Stimulated activated CD8-positive, alpha-beta memory T cell treated with anti-CD3 and anti-CD28 coated beads, Interleukin-12 subunit alpha, Interleukin-12 subunit beta, amount 100 ng/mL, for 1 hour (primary cell): ENCODE measurements at regions not wholly inside any gene's neighbourhood (a gene's known extent, or its start where the extent isn't known, plus 50 kb on each side); places are given as distances from the start of the nearest gene placed in this dataset.

ENCODE experiments used
- DNase-seq: peaks from one replicate; pipeline ENCODE4 v3.0.0-alpha.2; 2020; ENCODE audit warnings: low read depth

- no peak for DNase-seq
These were observed 525.4 kb downstream of the CCDC85A start for GRCh38 chr2:56709181-56709580.

DNA sequence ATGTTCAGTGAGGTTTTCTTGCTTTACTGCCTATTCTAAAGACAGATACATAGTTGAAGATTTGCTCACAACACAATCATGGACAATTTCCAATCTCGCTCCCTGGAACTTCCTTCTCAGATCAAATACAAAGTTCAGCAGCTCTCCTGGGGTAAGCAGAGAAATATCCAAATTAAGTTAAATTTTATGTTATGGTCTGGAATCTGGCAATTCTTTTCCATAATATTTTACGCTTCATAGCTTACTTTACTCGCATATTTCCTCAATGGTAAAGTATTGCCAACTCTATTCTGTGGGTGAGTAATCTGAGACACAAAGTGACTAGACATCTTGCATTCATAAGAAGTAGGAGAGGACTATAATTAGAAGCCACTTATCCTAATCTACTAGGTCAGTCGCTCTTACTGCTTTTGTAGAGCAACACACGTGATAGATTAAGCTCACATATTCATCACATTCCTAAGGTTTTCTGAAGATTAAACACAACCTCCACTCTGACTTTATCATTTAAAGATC, 529.4 kb downstream of the CCDC85A start:
- no peak for DNase-seq

- DNase-seq = no peak
These were observed 530.2 kb downstream of the CCDC85A start for GRCh38 chr2:56713978-56714377.

DNA sequence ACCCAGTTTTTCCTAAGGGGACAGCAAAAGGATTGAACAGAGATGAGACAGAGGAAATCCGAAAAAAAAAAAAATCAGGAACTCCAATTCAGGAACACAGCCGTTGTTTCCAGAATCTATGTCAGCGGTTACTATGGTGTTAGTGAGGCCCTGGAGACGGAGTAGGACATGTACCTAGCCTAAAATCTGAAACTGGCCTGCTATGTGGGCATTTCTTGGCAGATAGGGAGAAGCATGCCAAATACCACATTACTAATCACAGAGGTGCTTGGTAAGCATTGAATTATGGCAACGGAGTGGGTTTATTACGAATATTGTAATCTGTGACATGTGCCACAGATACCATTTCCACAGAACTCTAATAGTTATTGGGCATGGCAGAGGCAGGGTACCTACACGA, 530.6 kb downstream of the CCDC85A start:
- no peak for DNase-seq

- DNase-seq = no peak
These were observed 531.9 kb downstream of the CCDC85A start for GRCh38 chr2:56715683-56716082.

DNA sequence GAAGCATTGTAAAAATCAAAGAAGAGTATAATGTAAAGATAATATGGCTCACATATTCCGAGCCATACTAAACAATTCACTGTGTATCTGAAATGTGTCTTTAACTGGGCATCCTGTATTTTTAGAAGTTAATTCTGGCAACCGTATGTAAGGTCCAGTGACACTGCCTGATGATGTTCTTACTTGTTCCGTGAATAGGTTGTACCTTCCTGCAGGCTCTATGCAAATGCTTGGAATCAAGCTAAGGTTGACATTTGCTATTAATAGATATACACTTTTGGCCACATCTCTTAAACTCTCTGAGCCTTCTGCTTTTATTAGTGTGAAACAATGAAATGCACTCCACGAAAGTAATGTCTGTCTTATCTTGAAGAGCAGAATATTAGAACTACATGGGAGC, 534.6 kb downstream of the CCDC85A start:
- no peak for DNase-seq

- DNase-seq = no peak
These were observed 545.4 kb downstream of the CCDC85A start for GRCh38 chr2:56729212-56729611.

DNA sequence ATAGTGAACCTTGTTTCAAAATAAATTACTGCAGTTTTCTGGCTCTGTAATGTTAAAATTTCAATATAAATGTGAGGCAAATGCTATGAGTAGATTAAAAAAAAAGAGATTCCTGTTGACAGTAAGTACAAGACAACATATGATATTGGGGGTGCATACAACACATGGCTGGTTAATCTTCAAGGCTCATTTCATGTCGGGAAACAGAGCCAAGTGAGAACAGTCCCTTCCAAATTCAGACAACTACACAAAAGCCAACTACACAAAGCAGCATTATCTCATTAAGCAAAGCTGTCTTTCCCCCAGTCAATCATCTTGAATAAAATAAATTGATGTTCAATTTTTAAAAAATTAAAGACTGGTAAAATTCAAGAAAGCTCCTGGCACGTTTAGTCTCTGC, 549.2 kb downstream of the CCDC85A start:
- DNase-seq = no peak

DNA sequence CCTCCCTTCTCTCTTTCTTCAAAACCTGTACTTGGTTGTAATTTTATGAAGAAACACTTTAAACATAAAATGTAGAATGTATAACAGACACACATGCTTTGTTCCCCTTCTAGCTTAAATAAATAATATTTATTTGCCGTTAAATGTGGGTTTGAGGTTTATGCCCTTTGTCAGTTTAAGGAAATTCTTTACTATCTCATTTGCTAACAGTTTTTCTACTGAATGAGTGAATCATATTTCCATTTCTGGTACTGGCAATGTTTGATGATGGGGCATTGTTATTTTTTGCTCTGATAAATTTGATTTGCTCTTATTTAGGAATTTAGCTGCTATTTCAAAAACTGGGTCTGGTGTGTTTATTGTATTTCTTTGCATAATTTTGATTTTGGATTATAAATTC, 555.6 kb downstream of the CCDC85A start:
- DNase-seq = no peak

GRCh38 chr2:56741601-56742102, 557.9 kb downstream of the CCDC85A start:
- no peak for DNase-seq

DNA sequence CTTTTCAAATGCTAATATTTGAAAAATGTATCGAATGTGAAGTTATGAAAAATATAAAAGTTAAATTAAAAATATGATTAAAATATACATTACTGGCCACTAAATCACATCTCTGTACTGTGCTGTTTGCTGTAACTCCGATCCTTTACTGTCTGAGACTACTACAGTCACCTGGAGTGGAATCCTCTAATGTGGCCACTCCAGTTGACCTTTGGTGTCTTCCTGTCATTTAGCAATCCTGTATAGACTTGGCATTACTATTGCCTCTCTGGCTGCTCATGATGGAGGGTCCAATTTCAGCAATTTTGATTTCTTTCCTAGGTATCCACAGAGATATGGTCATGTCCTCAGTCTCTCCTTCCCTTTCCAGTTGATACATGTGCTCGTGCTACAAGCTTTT, 560.0 kb downstream of the CCDC85A start:
- DNase-seq = no peak

GRCh38 chr2:56749152-56749752, 565.5 kb downstream of the CCDC85A start:
- no peak for DNase-seq

- no peak for DNase-seq
These were observed 569.4 kb downstream of the CCDC85A start for GRCh38 chr2:56753182-56753581.

GRCh38 chr2:56754066-56754615, 570.4 kb downstream of the CCDC85A start:
- DNase-seq = no peak

GRCh38 chr2:56754627-56755026, 570.8 kb downstream of the CCDC85A start:
- no peak for DNase-seq

GRCh38 chr2:56757884-56758545, 574.2 kb downstream of the CCDC85A start:
- no peak for DNase-seq

GRCh38 chr2:56763683-56764082, 579.9 kb downstream of the CCDC85A start:
- no peak for DNase-seq

GRCh38 chr2:56768973-56769372, 585.2 kb downstream of the CCDC85A start:
- DNase-seq = no peak

DNA sequence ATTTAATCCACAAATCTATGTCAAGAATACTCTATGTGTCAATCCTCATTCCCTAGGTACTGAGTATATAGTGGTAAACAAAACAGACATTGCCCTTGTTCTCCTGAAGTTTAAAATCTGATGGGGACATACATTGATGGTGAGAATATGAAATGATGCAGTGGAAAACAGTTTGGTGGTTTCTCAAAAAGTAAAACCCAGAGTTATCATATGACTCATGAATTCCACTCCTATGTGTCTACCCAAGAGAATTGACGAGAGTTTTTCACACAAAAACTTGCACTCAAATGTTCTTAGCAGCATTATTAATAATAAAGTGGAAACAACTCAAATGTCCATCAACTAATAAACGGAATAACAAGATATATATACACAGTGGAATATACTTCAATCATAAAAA, 586.7 kb downstream of the CCDC85A start:
- no peak for DNase-seq

DNA sequence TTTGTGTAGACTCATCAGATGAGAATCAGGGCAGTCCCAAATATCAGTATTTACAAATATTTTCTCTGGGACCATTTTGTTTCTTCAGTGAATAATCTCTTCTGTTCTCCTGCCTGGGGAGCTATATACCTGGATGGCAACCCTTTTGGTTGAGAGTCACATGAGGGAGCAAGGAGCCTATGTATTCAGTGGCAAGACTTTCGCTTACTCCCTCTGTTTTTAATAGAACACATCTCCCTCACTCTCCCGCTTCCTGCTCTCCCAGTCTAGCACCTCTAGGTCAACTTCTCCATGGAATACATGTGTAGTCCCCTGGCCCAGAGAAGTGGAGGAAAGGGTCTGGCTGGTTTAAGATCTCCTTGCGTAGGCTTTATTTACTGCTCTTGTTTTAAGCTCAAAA, 600.3 kb downstream of the CCDC85A start:
- DNase-seq = no peak

DNA sequence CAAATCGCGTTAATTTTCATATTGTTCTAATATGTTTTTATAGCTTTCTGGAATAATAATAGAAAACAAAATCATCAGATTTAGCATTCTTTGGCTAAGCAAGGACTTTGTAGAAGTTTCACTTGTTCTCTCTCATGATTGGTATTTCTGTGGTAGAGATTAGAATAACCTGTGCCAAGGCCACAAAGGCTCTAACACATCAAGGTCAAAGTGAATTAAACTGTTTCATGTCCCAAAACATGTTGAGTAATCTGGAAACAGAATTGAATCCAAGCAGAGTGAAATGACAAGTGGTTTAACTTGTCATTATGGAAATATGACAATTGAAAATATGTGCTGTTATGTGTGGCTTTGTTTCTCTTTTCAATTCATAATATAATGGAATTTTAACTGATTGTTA, 617.4 kb downstream of the CCDC85A start:
- DNase-seq = no peak

DNA sequence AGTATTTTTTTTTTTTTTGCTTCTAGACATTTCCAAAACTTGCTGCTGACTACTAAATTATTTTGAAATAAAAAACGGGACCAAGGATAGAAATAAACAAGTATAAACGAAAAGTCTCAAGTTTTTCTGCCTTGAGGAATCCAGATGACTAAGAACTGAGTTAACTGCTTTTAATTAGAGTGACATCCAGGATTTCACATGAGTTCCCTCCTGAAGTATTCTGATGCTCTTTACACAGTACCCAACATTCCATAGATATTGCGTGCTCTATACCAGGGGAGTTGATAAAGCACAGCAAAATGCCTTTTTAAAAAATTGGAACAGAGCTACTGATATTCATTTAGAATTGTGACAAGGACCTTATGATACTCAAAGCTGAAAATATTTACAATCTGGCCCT, 618.0 kb downstream of the CCDC85A start:
- no peak for DNase-seq

- no peak for DNase-seq
These were observed 619.8 kb downstream of the CCDC85A start for GRCh38 chr2:56803596-56803995.
